ENCODE measurements at regions not wholly inside any gene's neighbourhood (a gene's known extent, or its start where the extent isn't known, plus 50 kb on each side); places are given as distances from the start of the nearest gene placed in this dataset.
"Not testable (repeated sequence)": the region's sequence is repeated elsewhere in the genome, so short reads cannot be mapped to it uniquely, and the experiment has no call there.

DNA sequence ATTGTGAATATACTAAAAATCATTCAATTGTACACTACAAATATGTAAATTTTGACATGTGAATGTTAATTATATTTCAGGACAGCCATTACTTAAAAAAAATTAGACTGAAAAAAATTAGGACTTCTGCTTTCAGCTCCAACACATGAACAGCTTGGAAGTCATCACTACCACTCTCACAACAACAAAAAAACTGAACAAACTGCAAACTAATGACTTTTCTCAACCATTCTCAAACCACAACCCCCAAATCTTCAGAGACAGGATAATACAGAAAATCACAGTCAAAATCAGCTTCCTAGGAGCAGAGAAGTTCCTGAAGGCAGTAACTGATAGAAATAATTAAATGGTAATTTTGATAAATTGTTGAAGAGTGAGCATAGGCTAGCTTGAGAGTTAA is 686.4 kb downstream of the TLE1 start:
- DNase-seq (ENCODE audit: low read depth): no peak

GRCh38 chr9:81002242-81002641 is 687.1 kb downstream of the TLE1 start:
- DNase-seq (ENCODE audit: low read depth): no peak

- no peak for DNase-seq (ENCODE audit: low read depth)
Observed at GRCh38 chr9:80995759-80996158, 693.6 kb downstream of the TLE1 start.

- DNase-seq (ENCODE audit: low read depth): no peak
Observed at GRCh38 chr9:80994892-80995291, 694.5 kb downstream of the TLE1 start.

DNA sequence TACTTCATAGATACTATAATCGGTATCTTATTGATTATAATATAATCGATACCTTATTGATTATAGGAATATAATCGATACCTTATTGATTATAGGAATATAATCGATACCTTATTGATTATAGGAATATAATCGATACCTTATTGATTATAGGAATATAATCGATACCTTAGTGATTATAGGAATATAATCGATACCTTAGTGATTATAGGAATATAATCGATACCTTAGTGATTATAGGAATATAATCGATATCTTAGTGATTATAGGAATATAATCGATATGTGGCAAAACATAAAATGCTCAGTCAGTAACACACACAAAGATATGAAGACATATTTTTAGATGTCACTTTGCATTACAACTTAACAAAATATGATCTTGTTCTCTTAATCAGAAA is 703.8 kb downstream of the TLE1 start:
- not testable (repeated sequence) for DNase-seq (ENCODE audit: low read depth)

DNA sequence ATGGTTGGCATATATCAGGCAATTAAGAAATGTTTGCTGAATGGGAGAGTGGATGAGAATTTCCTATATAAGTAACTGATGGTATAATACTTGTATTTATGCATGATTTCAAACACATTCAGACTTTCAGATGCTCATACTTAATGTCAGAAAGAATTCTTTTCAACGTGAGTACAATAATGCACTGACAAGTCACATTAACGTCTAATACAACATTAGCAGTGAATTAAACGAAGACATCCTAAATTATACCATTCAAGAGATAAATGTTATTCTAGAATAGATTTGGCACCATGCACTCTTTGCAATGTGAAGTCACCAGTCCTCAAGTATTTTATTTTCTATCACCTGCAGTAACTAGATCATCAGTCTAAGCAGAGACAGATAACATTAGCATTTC is 712.9 kb downstream of the TLE1 start:
- no peak for DNase-seq (ENCODE audit: low read depth)

GRCh38 chr9:80970377-80970776 is 719.0 kb downstream of the TLE1 start:
- not testable (repeated sequence) for DNase-seq (ENCODE audit: low read depth)

DNA sequence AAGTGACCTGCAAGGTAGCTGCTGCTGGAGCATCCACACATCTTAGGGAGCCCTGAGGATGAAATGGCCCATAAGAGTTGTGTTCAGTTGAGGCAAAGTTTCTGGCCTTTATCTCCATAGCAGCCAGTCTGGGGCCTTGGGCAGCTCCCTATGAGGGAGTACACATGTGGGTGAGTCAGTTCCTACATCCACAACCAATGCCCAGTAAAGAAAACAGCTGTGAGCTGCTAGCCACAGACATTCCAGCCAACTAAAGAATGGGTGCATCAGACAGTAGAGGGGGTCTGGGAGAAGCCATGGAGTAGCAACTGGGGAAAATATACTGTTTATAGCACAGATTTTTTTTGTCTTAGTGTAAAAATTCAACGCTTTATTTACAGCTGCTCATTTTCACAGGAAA is 720.7 kb downstream of the TLE1 start:
- DNase-seq (ENCODE audit: low read depth): no peak

- no peak for DNase-seq (ENCODE audit: low read depth)
Observed at GRCh38 chr9:80964914-80965313, 724.4 kb downstream of the TLE1 start.

DNA sequence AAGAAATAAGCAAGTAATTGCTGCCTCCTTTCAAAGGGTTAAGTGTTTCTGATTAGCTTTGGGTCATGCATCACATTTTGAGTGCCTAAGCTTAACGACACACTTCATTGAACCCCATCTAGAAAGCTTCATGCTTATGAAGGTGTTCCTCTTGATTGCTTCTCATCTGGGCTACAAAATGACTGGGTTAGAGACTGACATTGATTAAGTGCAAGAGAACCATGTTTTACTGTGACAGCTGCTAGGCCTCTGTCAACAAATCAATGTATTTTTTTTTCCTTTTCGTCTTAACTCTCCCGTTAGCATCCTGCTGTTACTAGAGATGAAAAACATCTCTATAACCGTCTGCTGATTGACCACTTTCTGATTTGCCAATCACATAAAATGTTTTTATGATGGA is 725.0 kb downstream of the TLE1 start:
- DNase-seq (ENCODE audit: low read depth): no peak

DNA sequence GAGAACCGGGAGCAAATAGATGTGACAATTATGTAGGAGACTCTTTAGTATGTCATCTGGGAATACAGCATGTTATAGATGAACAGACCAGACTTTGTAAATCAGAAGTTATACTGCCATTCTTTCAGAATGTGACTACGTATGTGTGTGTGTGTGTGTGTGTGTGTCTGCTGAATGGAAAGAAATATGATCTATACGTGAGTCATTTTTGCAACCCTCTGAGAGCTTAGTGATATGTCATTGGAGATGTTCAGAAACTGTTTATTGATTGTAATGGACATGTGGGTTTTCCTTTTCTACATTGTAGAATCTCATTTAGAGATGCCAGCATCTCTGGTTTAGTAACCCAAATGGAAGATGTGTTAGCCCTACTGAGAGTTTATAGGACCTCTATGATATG is 731.5 kb downstream of the TLE1 start:
- DNase-seq (ENCODE audit: low read depth): no peak

GRCh38 chr9:80954521-80954920 is 734.8 kb downstream of the TLE1 start:
- DNase-seq (ENCODE audit: low read depth): no peak

DNA sequence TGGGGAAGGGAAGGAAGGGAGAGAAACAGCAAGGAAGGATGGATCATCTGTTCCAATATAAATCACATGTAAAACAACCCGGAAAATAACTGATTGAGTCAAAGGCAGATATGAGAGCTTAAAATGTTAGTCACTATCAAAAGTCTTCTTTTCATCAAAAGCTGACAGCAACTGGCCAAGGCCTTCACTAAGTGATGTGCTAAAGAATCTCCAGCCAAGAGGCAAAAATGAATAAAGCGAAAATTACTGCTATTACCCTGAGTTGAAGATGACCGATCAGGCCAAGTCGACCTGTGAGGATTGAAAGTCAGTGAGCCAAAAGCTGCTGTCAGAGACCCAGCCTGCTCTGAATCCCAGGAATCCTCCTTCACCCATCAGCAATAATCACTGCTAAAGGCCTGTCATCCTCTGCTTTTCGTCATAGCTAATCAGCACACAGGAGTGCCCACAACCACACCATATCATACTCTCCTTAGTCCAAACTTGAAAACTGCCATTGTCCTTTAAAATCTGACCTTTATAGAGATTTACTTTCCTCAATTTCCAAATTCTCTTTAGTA is 736.9 kb downstream of the TLE1 start:
- DNase-seq (ENCODE audit: low read depth): no peak

GRCh38 chr9:80951675-80952074 is 737.7 kb downstream of the TLE1 start:
- no peak for DNase-seq (ENCODE audit: low read depth)

GRCh38 chr9:80948876-80949275 is 740.5 kb downstream of the TLE1 start:
- no peak for DNase-seq (ENCODE audit: low read depth)

DNA sequence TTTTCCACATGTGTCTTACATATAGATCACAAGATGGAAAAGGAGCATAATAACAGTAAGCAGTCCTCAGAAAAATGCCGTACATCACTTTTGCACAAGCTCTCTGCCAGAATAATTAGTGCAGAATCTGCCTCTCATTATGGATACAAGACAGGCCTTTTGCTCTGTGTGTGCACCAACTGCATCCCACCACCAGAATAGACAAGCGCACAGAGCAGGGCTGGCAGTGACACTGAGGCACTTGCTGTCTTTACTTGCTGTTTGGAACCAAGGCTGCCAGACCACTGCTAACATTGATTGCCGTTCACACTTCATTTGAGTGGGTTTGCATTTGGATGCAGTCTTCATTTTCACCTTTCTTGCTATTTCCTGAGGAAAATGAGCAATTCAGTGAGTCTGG is 741.3 kb downstream of the TLE1 start:
- no peak for DNase-seq (ENCODE audit: low read depth)

DNA sequence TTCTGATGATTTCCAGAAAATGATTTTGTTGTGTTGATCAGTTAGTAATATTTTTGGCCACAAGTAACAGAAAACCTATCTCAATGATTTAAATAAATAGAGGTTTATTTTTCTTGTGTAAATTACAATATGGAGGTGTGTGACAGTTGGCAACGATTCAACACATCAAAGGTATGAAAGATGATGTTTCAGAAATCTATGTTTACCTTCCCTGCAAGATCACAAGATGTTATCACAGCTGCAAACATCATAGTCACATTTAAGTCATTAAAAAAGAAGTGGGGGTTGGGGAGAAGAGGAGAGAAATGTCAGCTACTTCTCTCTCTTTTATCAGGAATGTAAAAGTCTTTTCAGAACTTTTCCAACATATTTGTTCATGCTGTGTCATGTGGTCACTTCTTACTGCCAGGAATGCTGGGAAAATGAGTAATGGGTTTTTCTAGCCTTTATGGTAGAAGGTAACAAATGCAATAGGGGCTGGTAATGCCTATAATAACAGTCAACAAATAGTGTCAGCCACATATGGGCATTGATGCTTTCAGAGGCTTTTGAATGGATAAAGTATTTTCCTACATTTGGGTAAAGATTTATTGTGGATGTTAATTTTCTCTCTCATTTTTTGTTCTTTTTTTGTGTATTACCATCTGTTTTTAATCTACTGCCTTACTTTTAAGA is 742.7 kb downstream of the TLE1 start:
- DNase-seq (ENCODE audit: low read depth): no peak

DNA sequence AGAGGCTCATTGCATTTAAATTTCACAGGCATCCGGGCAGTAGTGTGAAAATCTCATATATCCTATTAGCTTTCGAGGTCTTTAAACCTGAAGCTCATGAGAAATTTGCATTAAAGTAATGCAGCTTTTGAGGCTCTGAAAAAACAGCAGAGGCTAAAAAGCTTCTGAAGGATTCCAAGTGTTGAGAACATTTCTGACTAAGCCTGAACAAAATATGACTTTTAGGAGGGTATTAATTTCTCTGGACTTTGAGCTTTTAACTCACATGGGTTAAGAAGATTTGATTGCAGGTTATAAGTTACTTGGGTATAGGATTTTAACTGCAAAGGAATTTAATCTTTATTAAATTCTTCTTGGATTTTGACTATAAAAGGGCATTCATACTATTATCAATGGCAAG is 743.9 kb downstream of the TLE1 start:
- DNase-seq (ENCODE audit: low read depth): no peak

- no peak for DNase-seq (ENCODE audit: low read depth)
Observed at GRCh38 chr9:80937645-80938044, 751.7 kb downstream of the TLE1 start.

DNA sequence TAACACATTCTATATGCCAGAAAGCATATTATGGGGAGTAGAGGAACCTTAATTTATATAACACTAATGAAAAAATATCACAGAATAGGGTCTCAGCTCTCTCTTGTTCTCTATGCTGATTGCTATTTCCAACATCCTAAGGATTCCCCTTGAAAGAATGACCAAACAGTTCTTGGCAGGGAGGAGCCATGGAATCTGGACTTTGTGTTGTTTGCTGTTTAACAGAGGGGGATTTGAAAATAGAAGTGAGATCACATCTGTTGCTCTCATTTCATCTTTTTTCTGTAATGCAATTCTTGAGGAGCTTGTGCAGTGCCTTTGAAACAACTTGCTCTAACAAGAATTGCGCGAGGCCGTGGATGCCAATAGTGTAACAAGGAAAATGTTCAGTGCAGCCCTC is 755.3 kb downstream of the TLE1 start:
- no peak for DNase-seq (ENCODE audit: low read depth)

DNA sequence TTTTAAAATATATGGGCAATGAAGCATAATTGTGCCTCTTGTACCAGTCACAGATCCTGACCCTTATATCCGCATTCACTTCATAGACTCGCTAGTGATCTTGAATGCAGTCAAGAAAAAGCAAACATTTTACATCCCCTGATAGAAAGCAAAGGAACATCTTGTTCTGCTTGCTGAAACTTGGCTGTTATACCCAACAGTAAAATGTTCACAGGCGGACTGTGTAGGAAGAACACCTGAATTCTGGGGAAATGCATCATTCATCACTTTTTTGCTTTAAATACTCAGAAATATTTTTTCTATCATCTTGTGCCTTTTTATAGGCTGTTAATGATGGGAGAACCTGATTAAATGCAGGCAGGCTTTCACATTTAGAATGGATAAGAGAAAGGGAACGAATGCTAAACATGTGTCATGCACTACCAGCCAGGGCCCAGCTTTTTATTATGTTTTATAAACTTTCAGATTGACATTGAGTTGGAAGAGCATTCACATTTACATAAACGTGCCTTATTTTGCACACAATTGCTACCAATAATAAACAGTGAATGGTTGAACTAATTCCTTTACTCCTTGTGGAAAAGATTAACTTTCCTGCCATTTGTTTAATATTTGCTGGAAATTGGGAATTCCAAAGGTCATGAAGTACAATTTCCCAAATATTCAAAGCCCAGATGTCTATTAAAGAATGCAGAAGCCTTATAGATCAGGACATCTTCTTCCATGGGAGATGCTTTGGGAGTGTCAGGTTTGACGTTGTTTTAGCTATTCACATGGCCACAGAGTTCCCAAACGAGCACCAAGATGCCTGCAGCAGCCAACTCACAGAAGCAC is 756.2 kb downstream of the TLE1 start:
- no peak for DNase-seq (ENCODE audit: low read depth)

- no peak for DNase-seq (ENCODE audit: low read depth)
Observed at GRCh38 chr9:80932181-80932580, 757.2 kb downstream of the TLE1 start.

GRCh38 chr9:80931163-80931562 is 758.2 kb downstream of the TLE1 start:
- no peak for DNase-seq (ENCODE audit: low read depth)

Data from stimulated activated CD8-positive, alpha-beta memory T cell treated with anti-CD3 and anti-CD28 coated beads, Interleukin-12 subunit alpha, Interleukin-12 subunit beta, amount 100 ng/mL, for 4 hours (primary cell).